SK-MEL-5 (cell line): ENCODE measurements at regions not wholly inside any gene's neighbourhood (a gene's known extent, or its start where the extent isn't known, plus 50 kb on each side); places are given as distances from the start of the nearest gene placed in this dataset.

ENCODE experiments used
- DNase-seq: peaks from one replicate; pipeline ENCODE4 v3.0.0-alpha.2; 2016; ENCODE audit warnings: low read depth, low spot score
- in situ Hi-C: cut with HindIII; loops from 2 replicates; pipeline ENCODE4 v1.10.0; 2016; ENCODE audit warnings: low sequenced_read_pairs, high pct_unique_total_duplicates, low pct_unique_long_range_greater_than_20kb

GRCh38 chr1:201708691-201709090 is 120.3 kb upstream of the IPO9 start:
- in situ Hi-C loops = no loop called here
- DNase-seq = no peak

DNA sequence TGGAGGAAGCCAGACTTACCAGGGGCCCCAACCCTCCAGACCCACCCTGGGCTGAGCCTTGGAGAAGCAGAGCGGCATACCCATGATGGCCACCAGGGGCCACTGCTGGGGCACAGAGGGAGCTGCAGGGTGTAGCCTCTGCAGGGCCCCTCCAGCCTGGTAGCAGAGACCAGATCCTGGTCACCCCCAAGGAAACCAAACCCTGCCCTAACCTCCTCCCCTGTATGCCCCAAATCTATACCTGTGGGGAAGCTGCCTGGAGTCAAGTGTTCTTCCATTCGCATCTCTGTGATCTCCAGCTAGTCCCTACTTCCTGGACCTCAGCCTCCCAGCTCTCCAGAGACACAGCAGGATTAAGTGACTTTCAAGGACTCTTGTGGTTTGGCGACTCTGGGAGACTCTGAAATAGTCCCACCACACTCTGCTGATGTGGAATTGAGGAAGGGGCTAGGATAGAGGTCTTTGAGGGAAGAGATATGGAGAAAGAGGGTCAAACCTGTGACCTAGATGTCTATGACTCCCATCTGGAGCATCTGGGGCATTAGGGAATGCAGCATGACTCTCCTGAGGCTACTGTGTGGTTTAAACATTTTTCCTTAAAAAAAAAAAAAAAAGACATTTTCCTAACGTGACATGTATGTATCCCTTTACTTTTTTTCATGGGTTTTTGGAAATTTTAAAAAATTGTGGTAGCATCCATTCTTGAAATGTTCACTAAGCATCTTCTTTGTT is 119.2 kb upstream of the IPO9 start:
- peak; percentile 63 for DNase-seq
- in situ Hi-C loops = no loop called here

DNA sequence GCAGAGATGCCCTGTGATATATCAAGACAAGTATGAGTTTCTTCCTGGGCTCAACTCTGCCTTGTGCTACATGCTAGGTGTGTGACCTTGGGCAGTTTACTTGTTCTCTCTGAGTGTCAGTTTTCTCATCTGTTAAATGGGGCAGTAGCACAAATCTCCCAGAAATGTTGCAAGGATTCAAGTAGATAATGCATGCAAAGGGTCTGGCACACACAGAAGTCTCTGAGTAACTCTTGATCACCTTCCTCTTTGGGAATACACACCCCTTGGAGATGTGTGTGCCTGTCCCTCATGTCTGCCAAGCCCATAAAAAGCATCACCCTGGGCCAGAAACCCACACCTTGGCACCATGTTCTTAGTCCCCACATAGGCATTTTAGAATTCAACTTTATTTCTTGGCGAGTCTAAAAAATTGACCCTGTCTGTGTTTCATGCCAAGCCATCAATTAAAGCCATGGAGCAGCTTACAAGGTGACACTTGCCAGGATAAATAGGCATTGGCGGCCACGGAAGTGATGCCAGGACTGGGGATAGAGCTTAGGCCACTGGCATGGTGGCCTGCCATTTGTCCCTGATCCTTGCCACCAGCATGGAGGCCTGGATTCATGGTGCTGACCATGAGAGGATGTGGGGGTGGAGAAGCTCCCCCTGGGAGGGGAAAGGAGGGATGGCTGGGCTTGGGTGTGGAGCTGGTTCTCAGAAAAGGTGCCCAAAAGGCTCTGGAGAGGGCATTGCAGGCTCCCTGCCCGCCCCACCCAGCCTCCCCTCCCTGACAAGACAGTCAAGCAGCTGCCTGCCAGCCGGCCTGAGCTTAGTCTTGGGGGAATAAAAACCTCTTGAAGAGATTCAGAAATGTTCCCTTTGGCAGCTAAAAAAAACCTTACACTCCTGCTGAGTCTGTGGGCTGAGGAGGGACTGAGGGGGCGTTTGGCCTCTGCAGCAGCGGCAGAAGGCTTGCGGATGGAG is 118.0 kb upstream of the IPO9 start:
- in situ Hi-C loops = no loop called here
- no peak for DNase-seq

GRCh38 chr1:201711811-201712210 is 117.1 kb upstream of the IPO9 start:
- in situ Hi-C loops = no loop called here
- DNase-seq = no peak

GRCh38 chr1:201712387-201713085 is 116.4 kb upstream of the IPO9 start:
- in situ Hi-C loops = no loop called here
- no peak for DNase-seq

GRCh38 chr1:201713086-201713810 is 115.7 kb upstream of the IPO9 start:
- DNase-seq = no peak
- in situ Hi-C loops = no loop called here

DNA sequence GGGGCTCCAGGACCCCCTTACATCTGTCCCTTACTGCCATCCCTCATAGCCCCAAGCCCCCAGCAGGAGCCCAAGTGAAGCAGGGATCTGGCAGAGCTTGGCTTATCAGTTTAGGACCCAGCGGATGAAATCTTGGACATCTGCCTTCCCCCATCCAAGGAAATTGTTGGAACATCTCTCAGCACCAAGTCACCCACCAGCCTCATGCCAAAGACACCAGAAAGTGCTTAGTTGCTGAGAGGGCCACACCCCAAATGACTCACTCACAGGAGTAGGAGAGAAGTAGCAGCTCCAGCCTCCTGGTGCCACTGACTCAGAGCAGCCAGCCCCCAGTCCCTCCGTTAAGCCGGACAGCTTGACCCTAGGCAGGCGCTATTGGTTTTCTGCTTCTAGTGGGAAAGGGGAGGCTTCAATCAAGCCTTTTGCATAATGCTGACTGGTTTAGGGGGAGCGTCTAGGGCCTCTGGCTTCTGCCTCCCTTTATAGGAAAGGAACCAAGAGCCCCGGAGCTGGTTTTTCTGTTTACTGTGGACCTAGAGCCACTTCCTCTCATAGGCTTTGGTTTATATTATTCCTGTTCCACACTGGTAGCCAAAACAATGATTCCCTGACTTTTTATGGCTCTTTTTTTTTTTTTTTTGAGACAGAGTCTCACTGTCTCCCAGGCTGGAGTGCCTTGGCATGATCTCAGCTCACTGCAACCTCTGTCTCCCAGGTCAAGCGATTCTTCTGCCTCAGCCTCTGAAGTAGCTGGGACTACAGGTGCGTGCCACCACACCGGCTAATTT is 114.2 kb upstream of the IPO9 start:
- peak; percentile 21 for DNase-seq

DNA sequence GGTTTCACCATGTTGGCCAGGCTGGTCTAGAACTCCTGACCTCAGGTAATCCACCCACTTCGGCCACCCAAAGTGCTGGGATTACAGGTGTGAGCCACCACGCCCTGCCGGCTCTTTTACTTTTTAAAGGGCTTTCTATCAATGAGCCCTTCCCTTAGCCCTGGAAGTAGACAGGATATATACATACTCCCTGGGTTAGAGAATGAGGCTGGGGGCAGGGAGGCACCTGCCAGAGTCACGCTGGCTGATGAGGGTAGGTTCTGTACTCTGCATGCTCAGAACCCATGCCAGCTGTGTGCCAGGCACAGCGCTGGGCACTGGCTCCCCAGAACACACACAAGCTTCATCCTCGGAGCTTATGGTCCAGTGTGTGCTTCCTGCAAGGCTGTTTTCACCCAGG is 113.6 kb upstream of the IPO9 start:
- DNase-seq = no peak
- in situ Hi-C loops = no loop called here

More for the DNA sequence above, 114.2 kb upstream of the IPO9 start:
- in situ Hi-C loops = no loop called here

DNA sequence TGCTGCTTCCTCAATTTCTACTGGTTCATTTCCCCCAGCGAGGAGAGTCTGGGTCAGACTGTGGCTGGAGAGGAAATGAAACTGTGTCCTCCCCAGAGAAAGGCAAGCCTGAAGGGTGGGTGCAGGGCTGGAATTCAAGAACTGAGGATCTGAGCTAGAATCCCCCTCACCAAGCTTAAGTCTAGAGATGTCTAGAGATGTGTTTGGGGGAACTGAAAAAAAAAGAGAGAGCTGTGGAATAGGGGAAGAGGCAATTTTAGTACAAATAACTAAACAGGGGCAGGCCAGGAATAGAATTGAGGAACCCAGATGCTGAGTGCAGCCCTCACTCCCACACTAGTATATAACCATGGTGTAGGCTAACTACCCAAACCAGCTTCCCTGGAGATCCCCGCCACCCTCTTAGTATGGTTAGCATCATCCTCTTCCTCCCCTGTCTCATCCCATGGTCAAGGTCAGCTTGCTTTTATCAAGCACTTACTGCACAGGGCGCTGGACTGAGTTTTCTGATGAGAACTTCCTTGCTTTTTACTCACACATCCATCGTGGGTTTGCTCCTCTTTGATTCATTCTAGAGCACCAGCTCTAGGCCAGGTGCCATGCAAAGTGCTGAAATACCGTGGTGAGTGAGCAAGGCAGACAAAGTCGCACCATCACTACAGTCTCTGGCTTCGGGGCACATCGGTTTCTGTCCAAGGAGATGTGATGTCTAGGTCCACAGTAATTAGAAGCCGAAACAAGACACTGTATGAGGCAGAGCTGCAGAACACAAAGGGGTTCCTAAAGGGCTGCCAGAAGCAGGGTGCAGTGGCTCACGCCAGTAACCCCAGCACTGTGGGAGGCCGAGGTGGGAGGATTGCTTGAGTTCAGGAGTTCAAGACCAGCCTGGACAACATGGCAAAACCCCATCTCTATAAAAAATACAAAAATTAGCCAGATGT is 112.9 kb upstream of the IPO9 start:
- no peak for DNase-seq
- in situ Hi-C loops = no loop called here

DNA sequence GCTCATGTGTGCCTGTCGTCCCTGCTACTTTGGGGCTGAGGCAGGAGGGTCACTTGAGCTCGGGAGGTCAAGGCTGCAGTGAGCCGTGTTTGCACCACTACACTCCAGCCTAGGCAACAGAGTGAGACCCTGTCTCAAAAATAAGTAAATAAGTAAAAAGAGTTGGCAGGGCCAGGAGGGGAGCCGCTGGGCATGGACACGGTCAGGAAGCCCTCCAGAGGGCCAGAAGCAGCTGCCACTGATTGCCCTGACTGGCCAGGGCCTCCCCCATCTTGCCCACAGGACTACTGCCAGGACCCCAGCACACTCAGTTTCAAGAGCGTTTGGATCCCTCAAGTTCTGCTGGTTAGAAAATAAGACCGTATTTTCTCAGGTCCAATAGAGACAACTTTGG is 112.2 kb upstream of the IPO9 start:
- in situ Hi-C loops = no loop called here

GRCh38 chr1:201717286-201717685 is 111.7 kb upstream of the IPO9 start:
- in situ Hi-C loops = no loop called here
- DNase-seq = no peak

More for the DNA sequence above, 112.2 kb upstream of the IPO9 start:
- DNase-seq = no peak

- in situ Hi-C loops = no loop called here
- no peak for DNase-seq
These were observed 110.4 kb upstream of the IPO9 start for GRCh38 chr1:201718346-201719202.

DNA sequence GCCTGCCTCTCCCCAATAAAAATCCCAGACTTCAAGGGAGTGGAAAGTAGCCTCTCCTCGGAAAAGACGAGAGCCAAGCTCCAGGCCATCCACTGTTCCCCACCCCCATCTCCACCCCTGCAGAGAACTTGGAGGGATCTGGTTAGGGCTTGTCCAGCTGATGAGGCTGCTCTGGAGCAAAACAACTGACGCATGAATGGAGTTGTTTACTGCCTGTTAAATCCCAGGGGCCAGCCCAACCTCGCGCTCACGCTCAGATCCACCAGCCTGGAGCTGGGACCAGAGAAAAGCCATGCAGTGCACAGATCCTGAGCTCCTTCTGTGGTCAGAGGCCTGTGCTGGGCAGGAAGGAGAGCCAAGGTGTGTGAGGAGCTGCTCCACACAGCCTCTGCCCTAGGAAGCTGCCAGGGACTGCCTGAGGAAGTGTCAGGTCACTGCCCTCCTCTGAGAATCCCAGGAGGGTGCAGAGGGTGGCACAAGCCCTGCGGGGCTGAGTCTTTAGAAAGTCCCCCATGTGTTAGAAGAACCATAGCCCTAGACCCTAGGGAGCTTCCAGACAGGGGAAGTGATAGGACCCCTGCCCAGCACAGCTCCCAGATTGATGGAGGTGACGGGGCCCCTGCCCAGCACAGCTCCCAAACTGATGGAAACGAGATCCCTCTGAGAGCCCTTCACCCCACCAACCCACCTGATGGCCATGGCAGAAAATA is 109.0 kb upstream of the IPO9 start:
- no peak for DNase-seq
- in situ Hi-C loops = no loop called here

- DNase-seq = no peak
- in situ Hi-C loops = no loop called here
These were observed 108.5 kb upstream of the IPO9 start for GRCh38 chr1:201720522-201720844.
